GM18499 (cell line): ENCODE measurements at regions not wholly inside any gene's neighbourhood (a gene's known extent, or its start where the extent isn't known, plus 50 kb on each side); places are given as distances from the start of the nearest gene placed in this dataset.
"Not testable (repeated sequence)": the region's sequence is repeated elsewhere in the genome, so short reads cannot be mapped to it uniquely, and the experiment has no call there.

Experiments used
- ATAC-seq: cut with Tn5 transposase; IDR thresholded peaks from one replicate; pipeline ENCODE4 v1.9.1; 2021; ENCODE audit warnings: moderate number of reproducible peaks; ENCODE audit not compliant: insufficient read depth, unreplicated experiment

DNA sequence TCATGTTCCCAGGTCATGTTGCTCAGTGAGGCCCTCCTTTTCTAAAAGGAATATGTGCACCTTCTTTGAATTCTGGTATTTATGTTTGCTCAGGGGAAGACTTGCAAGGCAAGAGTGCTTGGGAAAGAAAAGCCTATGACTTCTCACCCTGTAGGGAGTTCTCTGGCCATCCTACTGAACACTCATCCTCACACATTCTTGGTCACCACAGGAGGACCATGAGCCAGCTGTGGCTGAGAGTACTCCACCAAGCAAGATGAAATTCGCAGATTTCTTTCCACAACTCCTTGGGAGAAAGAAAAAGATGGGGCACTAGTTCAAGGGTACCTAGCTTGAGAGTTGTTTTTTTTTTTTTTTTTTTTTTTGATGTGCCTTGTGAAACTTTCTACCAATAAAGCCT, 179.6 kb downstream of the FZD1 start:
- ATAC-seq: no peak

GRCh38 chr7:91446819-91447218, 182.6 kb downstream of the FZD1 start:
- no peak for ATAC-seq

DNA sequence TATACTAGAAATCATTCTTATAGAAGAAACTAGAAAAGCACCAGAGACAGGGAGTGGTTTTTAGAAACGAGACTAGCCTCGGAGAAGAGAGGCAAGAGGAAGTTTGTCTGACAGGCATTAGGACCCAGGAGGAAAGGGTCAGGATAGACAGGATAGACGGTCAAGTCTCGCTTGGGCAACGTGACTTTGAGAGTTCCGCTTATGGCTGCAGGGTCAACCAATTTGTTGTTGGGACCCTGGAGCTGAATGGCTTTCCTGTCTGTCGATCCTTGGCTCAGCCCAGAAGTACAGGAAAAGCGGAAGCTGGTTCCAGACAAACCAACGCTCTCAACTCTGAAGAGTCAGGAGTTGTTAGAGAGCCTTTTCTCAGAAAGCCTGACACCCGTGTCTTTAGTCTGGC, 191.2 kb downstream of the FZD1 start:
- ATAC-seq: no peak

GRCh38 chr7:91457208-91457607, 193.0 kb downstream of the FZD1 start:
- no peak for ATAC-seq

DNA sequence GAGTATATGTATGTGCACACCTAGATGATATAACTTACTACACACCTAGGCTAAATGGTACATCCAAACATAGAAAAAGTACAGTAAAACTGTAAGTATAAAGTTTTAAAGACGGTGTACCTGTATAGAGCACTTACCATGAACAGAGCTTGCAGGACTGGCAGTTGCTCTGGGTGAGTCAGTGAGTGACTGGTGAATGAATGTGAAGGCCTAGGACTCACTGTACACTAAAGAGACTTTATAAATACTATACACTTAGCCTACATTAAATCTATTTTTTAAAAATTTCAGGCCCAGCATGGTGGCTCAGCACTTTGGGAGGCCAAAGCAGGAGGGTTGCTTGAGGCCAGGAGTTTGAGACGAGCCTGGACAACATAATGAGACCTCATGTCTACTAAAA, 195.3 kb downstream of the FZD1 start:
- ATAC-seq: no peak

- no peak for ATAC-seq
Observed at GRCh38 chr7:91462316-91462715, 198.1 kb downstream of the FZD1 start.

DNA sequence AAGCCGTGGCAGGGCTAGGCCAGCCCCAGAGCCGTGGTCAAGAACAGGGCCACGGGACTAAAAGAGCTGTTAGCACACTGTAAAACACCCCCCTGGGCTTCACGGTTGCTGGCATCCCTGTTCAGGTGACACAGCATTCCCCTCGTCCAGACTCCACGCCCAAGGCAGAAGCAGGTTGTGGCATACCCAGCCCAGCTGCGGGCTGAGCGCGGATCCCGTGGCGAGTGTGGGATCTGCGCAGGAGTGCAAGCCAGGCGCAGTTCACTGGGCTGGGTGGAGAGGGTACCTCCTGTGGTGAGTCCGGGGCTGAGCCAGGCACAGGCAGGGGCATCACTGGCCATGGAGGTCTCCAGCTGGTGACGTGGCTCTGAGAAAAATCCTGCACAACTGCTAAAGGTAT, 199.1 kb downstream of the FZD1 start:
- no peak for ATAC-seq

DNA sequence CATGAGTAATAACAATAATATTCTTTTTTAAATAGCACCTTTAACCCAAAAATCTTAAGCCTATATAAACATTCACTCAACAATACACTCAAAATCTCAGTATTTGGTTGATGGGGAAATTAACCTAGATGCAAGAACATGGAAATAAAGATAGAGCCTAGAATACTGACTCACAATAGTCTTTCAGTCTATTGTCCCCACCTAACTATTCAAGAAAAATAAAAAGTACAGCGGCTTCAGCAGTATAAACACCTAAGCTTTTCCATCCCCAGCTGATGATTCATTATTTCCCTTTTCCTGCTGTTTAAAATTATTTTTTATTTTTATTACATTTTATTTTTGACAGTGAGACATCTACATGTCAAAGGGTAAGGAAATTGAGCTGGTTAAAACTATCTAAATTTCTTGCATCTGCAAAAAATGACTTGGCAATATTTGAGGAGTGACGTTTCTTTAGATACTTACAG, 201.4 kb downstream of the FZD1 start:
- ATAC-seq: no peak

DNA sequence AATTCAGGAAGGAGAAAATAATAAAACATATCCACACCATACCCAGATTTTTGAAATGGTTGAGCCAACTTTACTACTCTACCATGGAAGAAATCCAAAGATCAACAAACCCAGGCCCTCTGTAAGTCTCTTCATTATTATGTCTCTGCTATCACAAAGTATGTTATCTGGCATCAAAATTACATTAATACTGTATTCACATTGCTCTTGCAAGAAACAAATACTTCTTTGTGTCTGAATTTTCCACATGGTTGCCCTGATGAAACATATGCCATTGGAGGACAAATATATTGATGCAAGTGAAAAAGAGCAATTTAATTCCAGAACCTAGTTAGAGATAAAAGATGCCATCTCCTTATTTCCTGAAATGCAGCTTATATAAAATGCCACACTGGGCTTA, 204.0 kb downstream of the FZD1 start:
- ATAC-seq: no peak

GRCh38 chr7:91473619-91474018, 209.4 kb downstream of the FZD1 start:
- no peak for ATAC-seq

GRCh38 chr7:91474074-91474473, 209.8 kb downstream of the FZD1 start:
- ATAC-seq: no peak

GRCh38 chr7:91480470-91480869, 216.2 kb downstream of the FZD1 start:
- not testable (repeated sequence) for ATAC-seq

GRCh38 chr7:91491868-91492267, 227.6 kb downstream of the FZD1 start:
- no peak for ATAC-seq

DNA sequence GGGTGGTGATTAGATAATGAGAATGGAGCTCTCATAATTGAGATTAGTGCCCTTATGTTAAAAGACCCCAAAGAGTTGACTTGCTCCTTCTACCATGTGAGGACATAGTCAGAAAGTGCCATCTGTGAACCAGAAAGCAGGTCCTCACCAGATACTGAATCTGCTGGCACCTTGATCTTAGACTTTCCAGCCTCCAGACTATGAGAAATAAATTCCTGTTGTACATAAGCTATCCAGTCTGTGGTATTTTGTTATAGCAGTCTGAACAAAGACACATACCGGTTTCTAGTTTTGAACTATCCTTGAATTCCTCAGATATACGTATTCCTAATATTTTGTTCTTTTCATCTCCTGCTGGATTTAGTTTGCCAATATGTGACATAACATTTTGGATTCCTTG, 228.1 kb downstream of the FZD1 start:
- no peak for ATAC-seq

- no peak for ATAC-seq
Observed at GRCh38 chr7:91492773-91493172, 228.5 kb downstream of the FZD1 start.

DNA sequence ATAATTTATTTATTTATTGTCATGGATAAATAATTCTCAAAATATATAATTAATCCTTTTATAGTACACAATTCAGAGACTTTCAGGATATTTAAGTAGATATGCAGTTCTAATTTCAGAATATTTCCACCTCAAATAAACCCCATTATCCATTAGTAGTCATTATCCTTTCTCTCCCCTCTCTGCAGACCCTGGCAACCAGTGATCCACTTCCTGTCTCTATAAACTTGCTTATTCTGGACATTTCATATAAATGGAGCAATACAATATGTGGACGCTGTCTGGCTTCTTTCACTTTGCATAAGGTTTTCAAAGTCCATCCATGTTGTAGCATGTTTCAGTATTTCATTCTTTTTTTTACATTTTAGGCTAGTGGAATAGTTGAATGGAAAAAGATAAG, 230.2 kb downstream of the FZD1 start:
- ATAC-seq: no peak

DNA sequence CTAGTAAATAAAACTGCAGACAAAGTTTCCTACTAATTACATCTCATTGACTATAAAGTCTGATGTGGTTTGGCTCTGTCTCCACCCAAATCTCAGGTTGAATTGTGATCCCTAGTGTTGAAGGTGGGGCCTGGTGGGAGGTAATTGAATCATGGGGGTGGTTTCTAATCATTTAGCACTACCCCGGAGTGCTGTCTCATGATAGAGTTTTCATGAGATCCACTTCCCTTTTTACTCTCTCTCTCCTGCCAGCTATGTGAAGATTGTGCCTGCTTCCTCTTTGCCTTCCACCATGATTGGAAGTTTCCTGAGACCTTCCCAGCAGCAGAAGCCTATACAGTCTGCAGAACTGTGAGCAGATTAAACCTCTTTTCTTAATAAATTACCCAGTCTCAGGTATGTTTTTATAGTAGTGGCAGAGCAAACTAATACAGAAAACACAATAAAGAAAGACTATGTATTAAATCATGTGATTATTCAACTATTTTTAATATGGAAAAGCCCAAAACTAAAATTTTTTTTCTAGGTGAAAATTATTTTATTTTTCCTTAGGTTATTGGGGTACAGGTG, 232.1 kb downstream of the FZD1 start:
- no peak for ATAC-seq

DNA sequence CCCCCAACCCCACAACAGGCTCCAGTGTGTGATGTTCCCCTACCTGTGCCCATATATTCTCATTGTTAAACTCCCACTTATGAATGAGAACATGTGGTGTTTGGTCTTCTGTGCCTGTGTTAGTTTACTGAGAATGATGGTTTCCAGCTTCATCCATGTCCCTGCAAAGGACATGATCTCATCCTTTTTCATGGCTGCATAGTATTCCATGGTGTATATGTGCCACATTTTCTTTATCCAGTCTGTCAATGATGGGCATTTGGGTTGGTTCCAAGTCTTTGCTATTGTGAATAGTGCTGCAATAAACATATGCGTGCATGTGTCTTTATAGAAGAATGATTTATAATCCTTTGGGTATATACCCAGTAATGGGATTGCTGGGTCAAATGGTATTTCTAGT, 233.0 kb downstream of the FZD1 start:
- not testable (repeated sequence) for ATAC-seq

DNA sequence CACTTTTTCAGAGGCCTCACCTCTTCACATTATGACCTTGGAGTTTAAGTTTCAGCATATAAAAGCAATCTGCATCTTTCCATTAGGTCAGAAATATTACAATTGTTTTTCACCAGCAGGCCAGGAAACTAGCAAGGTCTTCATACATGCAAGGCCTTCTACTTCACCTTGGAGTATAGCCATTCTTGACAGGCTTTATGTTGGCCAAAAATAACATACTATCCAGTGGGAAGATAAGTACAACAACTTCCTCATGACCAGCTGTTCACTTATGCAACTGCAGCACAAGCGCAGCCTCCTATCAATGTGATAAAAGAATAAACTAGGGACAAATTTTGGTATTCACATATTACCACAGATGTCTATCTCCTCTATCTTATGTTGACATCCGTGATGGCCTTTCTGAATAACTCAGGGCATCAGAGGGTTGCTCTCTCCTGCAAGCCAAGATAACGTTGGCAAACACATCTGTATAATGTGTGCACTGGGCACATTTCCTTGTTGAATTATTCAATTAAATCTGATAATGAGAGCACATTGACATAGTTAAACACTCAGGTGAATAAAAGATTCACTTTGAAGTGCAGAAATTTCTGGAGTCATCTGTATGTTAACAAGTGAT, 239.8 kb downstream of the FZD1 start:
- ATAC-seq: no peak

DNA sequence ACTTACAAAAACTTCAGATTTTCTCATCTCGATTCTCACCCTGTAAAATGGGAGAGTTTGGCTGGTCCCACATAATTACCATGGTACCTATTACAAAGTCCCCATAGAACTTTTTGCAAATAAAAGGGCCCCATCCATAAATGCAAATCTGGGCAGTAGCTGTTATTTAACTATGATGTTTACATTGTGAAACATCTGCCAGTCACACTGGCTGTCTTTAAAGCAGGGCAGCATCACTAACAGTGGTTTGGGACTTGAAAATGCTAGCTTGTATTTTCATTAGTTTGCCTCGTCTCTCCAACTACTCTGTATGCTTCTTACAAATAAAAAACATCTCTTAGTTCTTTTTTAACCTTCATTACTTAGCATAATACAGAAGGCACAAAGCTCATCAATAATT, 240.7 kb downstream of the FZD1 start:
- no peak for ATAC-seq

DNA sequence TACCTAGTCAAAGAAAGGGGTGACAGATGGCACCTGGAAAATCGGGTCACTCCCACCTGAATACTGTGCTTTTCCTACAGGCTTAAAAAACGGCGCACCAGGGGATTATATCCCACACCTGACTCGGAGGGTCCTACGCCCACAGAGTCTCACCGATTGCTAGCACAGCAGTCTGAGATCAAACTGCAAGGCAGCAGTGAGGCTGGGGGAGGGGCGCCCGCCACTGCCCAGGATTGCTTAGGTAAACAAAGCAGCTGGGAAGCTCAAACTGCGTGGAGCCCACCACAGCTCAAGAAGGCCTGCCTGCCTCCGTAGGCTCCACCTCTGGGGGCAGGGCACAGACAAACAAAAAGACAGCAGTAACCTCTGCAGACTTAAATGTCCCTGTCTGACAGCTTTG, 242.7 kb downstream of the FZD1 start:
- not testable (repeated sequence) for ATAC-seq

- not testable (repeated sequence) for ATAC-seq
Observed at GRCh38 chr7:91511861-91512260, 247.6 kb downstream of the FZD1 start.
